Sigmoid colon (tissue), 4 donors: ENCODE measurements at regions not wholly inside any gene's neighbourhood (a gene's known extent, or its start where the extent isn't known, plus 50 kb on each side); places are given as distances from the start of the nearest gene placed in this dataset.

Experiments
- EP300 ChIP-seq, 4 donors: sonication (generic); formaldehyde crosslinking; IDR thresholded peaks; one replicate each; pipeline ENCODE4 v1.6.1; 2017; ENCODE audit warnings: antibody characterized with exemption in 4 of 4
- POLR2A ChIP-seq, 2 donors: fragments of 450-650 bp; IDR thresholded peaks; one replicate each; pipeline ENCODE4 v1.6.1; 2016; ENCODE audit warnings: antibody characterized with exemption in 2 of 2, mild to moderate bottlenecking in 2 of 2, moderate library complexity in 2 of 2
- POLR2AphosphoS5 ChIP-seq, 4 donors: sonication (generic); formaldehyde crosslinking; IDR thresholded peaks; one replicate each; pipeline ENCODE4 v1.6.1; 2017; ENCODE audit warnings: antibody characterized with exemption in 4 of 4
- TF ChIP-seq, protein P1 (sequence below), 4 experiments: fragments of 450-650 bp in 3 of 4; fragments of 200-600 bp in 1 of 4; IDR thresholded peaks; one replicate each; pipeline ENCODE4 v1.5.1; 2016 to 2019; ENCODE audit warnings: antibody characterized with exemption in 4 of 4, mild to moderate bottlenecking in 3 of 4, moderate library complexity in 2 of 4

DNA sequence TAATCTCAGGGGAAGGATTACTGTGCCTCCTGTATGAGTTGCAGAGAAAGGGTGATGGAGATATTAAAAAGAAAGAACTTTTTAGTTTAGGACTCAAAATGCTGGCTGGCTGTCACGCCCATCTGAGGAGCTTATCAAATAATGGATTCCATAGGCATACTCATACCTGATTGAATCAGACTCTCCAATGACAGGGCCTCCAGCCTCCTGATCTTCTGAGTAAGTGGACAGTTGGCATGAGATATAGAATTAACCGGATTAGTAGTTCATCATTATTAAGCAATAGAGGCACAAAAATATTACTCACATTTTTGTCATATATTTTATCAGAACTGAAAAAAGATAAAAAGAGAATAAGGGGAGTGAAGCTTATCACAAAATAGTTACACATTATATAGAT lies 157.0 kb upstream of the RASA1 start:
- TF ChIP-seq POLR2AphosphoS5 (IDR thresholded peaks at IDR 0.05) (no peak), POLR2A (IDR thresholded peaks at IDR 0.05) (no peak), EP300 (IDR thresholded peaks at IDR 0.05) (no peak)
- TF ChIP-seq, protein P1, sequence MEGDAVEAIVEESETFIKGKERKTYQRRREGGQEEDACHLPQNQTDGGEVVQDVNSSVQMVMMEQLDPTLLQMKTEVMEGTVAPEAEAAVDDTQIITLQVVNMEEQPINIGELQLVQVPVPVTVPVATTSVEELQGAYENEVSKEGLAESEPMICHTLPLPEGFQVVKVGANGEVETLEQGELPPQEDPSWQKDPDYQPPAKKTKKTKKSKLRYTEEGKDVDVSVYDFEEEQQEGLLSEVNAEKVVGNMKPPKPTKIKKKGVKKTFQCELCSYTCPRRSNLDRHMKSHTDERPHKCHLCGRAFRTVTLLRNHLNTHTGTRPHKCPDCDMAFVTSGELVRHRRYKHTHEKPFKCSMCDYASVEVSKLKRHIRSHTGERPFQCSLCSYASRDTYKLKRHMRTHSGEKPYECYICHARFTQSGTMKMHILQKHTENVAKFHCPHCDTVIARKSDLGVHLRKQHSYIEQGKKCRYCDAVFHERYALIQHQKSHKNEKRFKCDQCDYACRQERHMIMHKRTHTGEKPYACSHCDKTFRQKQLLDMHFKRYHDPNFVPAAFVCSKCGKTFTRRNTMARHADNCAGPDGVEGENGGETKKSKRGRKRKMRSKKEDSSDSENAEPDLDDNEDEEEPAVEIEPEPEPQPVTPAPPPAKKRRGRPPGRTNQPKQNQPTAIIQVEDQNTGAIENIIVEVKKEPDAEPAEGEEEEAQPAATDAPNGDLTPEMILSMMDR (IDR thresholded peaks at IDR 0.05) = no peak
